Heart left ventricle (tissue), 13 donors: ENCODE measurements at regions not wholly inside any gene's neighbourhood (a gene's known extent, or its start where the extent isn't known, plus 50 kb on each side); places are given as distances from the start of the nearest gene placed in this dataset.

ENCODE experiments used
- CTCF ChIP-seq, 12 donors: fragments of 200-600 bp; sonication (generic) in 4 of 12; IDR thresholded peaks; one replicate each; pipeline versions ENCODE4 v1.5.0 to v1.8.0; 2018 to 2022; ENCODE audit warnings: antibody characterized with exemption in 12 of 12, mild to moderate bottlenecking in 5 of 12
- POLR2A ChIP-seq, 2 donors: fragments of 450-650 bp; IDR thresholded peaks; one replicate each; pipeline ENCODE4 v1.6.1; 2017; ENCODE audit warnings: antibody characterized with exemption in 2 of 2, mild to moderate bottlenecking in 2 of 2, moderate library complexity in 2 of 2
- donor health status: ischemic (EF 13 %, LVEDD 7.1; RV severe dilation, severe dysfunction).
- donor health status: DM: no; HTN: yes; CAD: no.
- donor health status: DM: no; HTN: no; CAD: no.
- donor health status: ischemic (EF 25% LVEDD 6.9; RV normal size, moderate dysfunction).
- donor health status: ischemic (EF 25% LVEDD 5.7; RV mildly dilated, moderate dysfunction).
- donor health status: ischemic (EF 35%, LVEDD 5.7; RV mildly dilated, moderate dysfunction).
- donor health status: nonischemic (EF 11% LVEDD 7.7; RV severe dilation, severe dysfunction).
- donor health status: DM: yes; HTN: yes; CAD: no.
- donor health status: PGD.
- donor health status: ischemic (EF 29% LVEDD 5.4; RV normal size, mild dysfunction).
- donor health status: nonischemic (EF 23%, LVEDD 6.1; RV moderate dilation, normal function).

- TF ChIP-seq CTCF (IDR thresholded peaks at IDR 0.05) (no peak), POLR2A (IDR thresholded peaks at IDR 0.05) (no peak)
Measured at GRCh38 chr2:16138811-16139662, 198.7 kb downstream of the MYCN start.
